HG03025 (cell line): ENCODE measurements at regions not wholly inside any gene's neighbourhood (a gene's known extent, or its start where the extent isn't known, plus 50 kb on each side); places are given as distances from the start of the nearest gene placed in this dataset.

Source experiments
- ATAC-seq: cut with Tn5 transposase; IDR thresholded peaks from one replicate; pipeline ENCODE4 v1.9.1; 2021; ENCODE audit warnings: mild to moderate bottlenecking, moderate library complexity; ENCODE audit not compliant: unreplicated experiment, low FRiP score

DNA sequence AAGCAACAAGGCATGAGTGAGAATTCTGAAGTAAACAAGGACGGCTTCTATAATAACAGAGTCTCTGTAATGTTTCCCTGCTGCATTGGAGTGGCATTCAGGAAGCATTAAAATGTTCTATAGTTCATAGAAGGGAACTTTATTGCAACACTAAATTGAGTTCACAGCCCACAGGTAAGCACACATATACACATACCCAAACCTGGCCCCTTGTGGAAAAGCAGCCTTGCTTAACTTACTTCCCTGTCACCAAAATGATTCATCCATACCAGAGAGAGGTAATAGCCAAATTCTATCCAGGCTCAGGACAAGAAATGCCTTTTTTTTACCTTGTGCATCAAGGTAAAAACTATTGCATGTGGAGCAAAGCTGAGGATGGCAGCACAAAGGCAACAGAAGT lies 241.4 kb downstream of the HHIPL2 start:
- no peak for ATAC-seq

DNA sequence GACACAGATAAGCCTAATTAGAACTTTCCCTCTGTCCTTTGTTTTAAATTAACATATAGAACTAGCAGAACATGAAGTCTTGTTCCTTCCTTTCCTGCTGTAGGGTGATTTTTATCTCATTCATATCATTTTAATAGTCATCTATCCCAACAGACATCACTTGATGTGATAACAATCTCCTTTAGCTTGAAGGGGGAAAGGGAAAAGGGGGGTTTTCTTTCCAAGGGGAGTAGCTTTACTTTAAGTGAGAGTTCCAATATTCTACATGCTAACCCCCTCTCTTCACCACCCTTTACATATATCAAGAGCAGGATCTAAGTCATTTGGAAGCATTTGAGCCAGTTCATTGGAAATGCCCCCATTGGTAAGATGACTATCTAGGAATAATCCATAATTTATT lies 241.9 kb downstream of the HHIPL2 start:
- ATAC-seq = no peak

- no peak for ATAC-seq
Observed at GRCh38 chr1:222301652-222302051, 246.3 kb downstream of the HHIPL2 start.

DNA sequence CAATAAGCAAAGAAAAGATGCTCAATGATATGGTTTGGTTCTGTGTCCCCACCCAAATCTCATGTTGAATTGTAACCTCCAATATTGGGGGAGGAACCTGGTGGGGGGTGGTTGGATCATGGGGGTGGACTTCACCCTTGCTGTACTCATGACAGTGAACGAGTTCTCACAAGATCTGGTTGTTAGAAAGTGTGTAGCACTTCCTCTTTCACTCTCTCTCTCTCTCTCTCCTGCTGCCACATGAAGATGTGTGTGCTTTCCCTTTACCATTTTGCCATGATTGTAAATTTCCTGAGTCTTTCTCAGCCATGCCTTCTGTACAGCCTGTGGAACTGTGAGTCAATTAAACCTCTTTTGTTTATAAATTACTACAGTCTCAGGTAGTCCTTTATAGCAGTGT lies 248.4 kb downstream of the HHIPL2 start:
- no peak for ATAC-seq

DNA sequence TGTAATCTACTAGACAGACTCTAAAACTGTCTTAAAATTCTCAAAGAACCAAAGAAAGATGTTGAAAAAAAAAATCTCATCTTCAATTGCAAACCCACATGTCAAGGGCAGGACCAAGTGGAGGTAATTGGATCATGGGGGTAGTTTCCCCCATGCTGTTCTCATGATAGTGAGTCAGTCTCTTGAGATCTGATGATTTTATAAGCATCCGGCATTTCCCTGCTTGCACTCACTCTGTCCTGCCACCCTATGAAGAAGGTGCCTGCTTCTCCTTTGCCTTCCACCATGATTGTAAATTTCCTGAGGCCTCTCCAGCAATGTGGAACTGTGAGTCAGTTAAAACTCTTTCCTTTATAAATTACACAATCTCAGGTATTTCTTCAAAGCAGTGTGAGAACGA lies 257.0 kb downstream of the HHIPL2 start:
- no peak for ATAC-seq

DNA sequence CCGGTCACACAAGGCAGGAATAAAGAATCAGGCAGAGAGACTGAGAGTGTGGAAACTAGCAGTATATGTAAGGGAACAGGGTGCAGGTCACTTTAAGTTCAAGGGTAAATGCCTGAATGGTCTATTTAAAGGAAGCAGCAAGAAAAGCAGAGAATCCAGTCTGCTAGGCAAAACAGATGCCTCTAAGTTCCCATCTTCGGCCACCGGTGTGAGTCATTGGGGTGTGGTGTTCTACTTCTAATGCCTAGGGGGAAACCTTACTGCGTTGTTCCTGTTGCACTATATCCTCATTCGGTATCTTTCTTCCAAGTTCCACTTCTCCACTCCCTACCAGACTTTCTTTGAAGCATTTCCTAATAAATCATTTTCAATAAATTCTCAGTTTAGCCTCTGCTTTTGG lies 259.9 kb downstream of the HHIPL2 start:
- ATAC-seq = no peak

DNA sequence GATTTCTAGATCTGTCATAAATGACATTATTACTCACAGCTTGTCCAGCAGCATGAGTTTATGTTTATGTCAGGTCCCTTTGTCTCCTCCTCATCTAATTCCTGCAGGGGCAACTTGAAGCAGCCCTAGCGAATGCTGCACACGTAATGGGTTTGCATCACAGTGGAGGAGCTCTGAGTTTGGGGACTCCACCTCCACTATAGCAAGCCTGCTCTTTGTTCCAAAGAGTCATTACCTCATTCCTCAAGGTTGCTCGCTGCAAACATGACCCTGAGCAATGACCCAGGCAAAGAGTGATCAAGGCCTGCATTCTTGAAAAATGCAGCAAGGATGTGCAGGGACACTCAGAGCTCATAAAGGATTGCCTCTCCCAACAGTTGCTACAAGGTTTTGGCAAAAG lies 261.9 kb downstream of the HHIPL2 start:
- ATAC-seq = no peak

DNA sequence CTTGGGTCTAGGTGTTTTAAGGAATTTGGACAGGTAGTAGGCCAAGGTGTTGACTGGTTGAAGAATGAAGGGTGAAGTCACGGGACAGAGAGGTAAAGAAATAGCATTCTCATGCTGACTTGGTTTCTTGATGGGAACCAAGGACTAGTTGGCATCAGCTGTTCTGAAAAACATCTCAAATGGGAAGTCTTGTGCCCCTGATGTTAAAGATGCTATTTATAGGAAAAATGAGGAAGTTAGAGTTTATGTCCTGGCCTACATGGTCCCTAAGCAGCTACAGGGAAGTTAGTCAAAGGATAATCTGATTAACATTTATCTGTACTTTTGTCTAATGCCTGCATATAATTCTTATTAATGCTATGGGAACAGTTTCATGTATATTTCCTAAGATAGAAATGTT lies 262.4 kb downstream of the HHIPL2 start:
- ATAC-seq = no peak

- ATAC-seq = no peak
Observed at GRCh38 chr1:222284466-222284865, 263.4 kb downstream of the HHIPL2 start.

- ATAC-seq = no peak
Observed at GRCh38 chr1:222283147-222283768, 264.6 kb downstream of the HHIPL2 start.

- ATAC-seq = no peak
Observed at GRCh38 chr1:222279591-222279990, 268.3 kb downstream of the HHIPL2 start.

DNA sequence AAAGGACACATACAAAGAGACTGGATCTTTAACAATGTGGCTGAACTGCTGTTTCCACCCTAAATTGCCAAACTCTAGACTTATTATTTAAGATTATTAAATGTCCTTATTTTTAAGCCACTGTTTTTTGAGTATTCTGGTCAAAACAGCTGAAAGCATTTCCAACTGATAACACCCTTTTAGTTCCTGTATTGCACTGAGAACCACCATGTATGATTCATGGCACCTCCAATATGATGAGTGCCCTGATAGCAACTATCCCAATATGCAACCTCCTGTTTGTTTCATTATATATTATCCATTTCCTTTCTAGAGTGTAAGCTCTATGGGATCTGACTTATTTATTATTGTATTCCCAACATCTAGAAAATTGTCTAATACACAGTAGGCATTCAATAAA lies 269.4 kb downstream of the HHIPL2 start:
- ATAC-seq = no peak

GRCh38 chr1:222275729-222276465 lies 272.0 kb downstream of the HHIPL2 start:
- no peak for ATAC-seq

DNA sequence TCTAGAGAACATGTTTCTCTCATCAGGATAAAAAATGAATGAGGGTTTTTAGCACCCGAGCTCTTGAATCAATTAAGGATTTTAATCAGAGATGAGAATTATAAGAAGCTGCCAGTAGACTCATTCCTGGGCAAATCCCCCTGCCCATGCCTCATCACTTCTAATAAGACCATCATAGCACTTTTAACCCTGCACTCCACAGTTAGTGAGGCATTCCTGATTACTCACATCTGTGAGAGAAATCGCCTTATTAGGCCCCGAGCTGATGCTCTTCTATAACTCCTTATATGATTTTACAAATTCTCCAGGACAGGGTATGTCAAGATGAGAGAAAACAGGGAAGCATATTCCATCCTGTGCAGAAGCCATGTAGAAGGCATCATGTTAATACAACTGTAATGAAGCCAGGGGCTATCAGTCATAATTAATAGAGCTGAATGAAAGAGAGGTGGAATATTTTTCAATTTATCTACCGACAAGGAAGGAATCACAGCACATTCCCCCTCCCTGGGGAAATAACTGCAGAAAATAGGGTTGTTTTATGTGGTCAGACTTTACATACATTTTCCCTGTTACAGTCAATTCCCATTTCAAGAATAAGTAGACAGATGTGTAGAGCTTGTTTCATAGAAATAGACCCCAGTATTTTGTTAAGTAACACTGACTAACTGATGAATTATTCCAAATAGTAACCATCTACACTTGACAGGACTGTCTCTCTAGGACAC lies 272.7 kb downstream of the HHIPL2 start:
- no peak for ATAC-seq

- no peak for ATAC-seq
Observed at GRCh38 chr1:222266223-222267196, 281.4 kb downstream of the HHIPL2 start.

DNA sequence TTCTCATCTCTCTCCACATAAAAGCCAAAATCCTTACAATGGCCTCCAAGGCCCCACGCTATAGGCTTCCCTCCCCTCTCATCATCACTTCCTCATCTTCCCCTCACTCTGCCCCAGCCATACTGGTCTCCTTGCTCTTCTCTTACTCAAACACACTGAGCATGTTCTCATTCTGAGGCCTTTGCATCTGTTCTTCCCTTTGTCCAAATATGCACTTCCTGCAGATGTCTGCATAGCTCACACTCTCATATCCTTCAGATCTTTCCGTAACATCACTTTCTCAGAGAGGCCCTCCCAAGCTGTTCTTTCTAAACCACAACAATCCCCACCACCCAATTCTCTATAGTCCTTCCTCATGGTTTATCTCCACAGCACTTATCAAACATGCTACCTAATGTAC lies 284.1 kb downstream of the HHIPL2 start:
- no peak for ATAC-seq

DNA sequence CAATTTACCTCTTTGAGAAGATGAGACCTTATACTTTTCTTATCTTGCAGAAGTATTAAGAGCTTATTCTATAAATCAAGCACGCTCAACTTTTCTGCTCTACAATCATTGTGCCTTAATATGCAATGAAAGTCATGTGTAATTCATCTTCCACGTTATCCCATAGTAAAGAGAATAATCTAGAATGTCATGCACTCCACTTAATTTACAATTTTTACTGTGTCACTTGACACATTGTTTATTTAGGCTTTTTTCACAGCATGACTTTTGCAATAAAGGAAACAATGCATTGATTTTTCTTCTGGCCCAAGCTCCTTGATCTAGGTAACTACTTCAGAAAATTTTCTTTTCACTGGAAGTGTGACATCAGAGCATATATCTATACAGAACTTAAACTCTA lies 290.9 kb downstream of the HHIPL2 start:
- no peak for ATAC-seq

- ATAC-seq = no peak
Observed at GRCh38 chr1:222256058-222256457, 291.8 kb downstream of the HHIPL2 start.

GRCh38 chr1:222252788-222253187 lies 295.1 kb downstream of the HHIPL2 start:
- no peak for ATAC-seq

DNA sequence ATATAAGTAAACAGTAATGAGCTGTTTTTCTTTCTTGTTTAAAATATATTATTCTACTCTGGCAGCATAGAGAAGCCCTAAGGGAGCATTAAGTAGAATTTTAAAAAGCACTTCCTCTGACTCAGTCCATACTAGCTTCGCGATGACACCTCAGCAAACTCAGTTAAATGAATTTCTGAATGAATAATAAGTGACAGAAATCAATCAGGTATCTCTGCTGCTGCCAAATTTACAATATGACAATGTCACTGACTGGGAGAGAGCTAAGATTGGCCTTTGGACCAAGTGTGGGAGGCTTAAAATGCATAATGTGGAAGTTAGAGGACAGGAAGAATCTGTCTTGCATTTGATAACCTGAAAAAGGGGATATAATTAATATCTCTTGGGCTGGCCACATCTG lies 296.1 kb downstream of the HHIPL2 start:
- ATAC-seq = no peak

DNA sequence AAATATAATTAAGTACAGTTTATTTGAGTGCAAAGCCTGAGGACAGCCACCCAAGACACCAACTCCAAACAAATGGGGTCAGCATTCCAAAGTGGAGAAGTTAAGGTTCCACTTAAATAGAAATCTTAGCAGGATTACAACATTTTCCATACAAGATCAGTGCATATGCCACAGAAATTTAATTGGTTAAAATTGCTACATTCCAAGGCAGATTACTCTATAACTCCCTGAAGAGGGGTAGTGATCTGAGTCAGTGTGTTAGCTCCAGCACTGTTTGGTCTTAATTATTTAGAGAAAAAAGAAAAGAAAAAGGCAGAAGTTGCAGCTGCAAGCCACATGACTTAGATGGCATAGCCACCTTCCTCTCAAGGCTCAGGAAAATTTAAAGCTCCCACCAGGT lies 297.5 kb downstream of the HHIPL2 start:
- no peak for ATAC-seq
